PC-3 (cell line): ENCODE measurements at regions not wholly inside any gene's neighbourhood (a gene's known extent, or its start where the extent isn't known, plus 50 kb on each side); places are given as distances from the start of the nearest gene placed in this dataset.
"Not testable (repeated sequence)": the region's sequence is repeated elsewhere in the genome, so short reads cannot be mapped to it uniquely, and the experiment has no call there.

Experiments
- ATAC-seq: fragments of 200-7000 bp; cut with Tn5 transposase; 2 replicates; pipeline ENCODE4 v1.9.1; 2020; ENCODE audit warnings: mild to moderate bottlenecking, moderate library complexity
- BruUV-seq: library from RNA; stranded (reverse); fragments of 400-500 nt; replicated peaks from 2 replicates; lab custom pipeline; 2021; lab: Mats Ljungman, UMichigan
- CTCF ChIA-PET: fragments of 300-600 bp; sonication (Branson Sonifier 250); formaldehyde crosslinking; loops from one replicate; lab custom pipeline; 2022; ENCODE audit warnings: antibody characterized with exemption; lab: Charles Lee
- POLR2A ChIA-PET: fragments of 300-600 bp; sonication (Branson Sonifier 250); formaldehyde crosslinking; loops from one replicate; lab custom pipeline; 2022; ENCODE audit warnings: antibody characterized with exemption; ENCODE audit not compliant: unreplicated experiment; lab: Charles Lee
- DNase-seq: peaks from one replicate; pipeline ENCODE4 v3.0.0-alpha.2; 2015
- H2AFZ ChIP-seq: fragments of 300-600 bp; sonication (generic); 2 replicates; pipeline ENCODE4 v1.6.0; 2016; ENCODE audit warnings: antibody characterized with exemption, low read length
- H3F3A ChIP-seq: fragments of 300-600 bp; sonication (generic); one replicate; pipeline ENCODE4 v1.6.0; 2017; ENCODE audit warnings: antibody characterized with exemption, low read length, control low read depth, mild to moderate bottlenecking; ENCODE audit not compliant: unreplicated experiment
- H3K27ac ChIP-seq: fragments of 300-600 bp; sonication (generic); 2 replicates; pipeline ENCODE4 v1.5.1; 2016; ENCODE audit warnings: mild to moderate bottlenecking, low read length
- H3K27me3 ChIP-seq: fragments of 300-600 bp; sonication (generic); 2 replicates; pipeline ENCODE4 v1.6.1; 2016; ENCODE audit warnings: low read length, mixed read lengths
- H3K36me3 ChIP-seq: fragments of 300-600 bp; sonication (generic); 2 replicates; pipeline ENCODE4 v1.6.1; 2016; ENCODE audit warnings: low read depth, mixed run types, low read length, mixed read lengths
- H3K4me1 ChIP-seq: fragments of 300-600 bp; sonication (generic); 2 replicates; pipeline ENCODE4 v1.5.1; 2016; ENCODE audit warnings: low read length; ENCODE audit not compliant: insufficient read depth
- H3K4me2 ChIP-seq: fragments of 300-600 bp; sonication (generic); 2 replicates; pipeline ENCODE4 v1.6.0; 2016; ENCODE audit warnings: low read length
- H3K4me3 ChIP-seq: fragments of 300-600 bp; sonication (generic); 2 replicates; pipeline ENCODE4 v1.5.1; 2016; ENCODE audit warnings: mild to moderate bottlenecking, low read length, mixed read lengths
- H3K79me2 ChIP-seq: fragments of 300-600 bp; sonication (generic); 2 replicates; pipeline ENCODE4 v1.6.1; 2017; ENCODE audit warnings: low read length, mixed read lengths
- H3K9ac ChIP-seq: fragments of 300-600 bp; sonication (generic); 2 replicates; pipeline ENCODE4 v1.6.0; 2016; ENCODE audit warnings: mild to moderate bottlenecking, low read length
- H3K9me2 ChIP-seq: fragments of 300-600 bp; sonication (generic); replicated peaks from 2 replicates; pipeline ENCODE4 v1.6.1; 2016; ENCODE audit warnings: mixed run types, low read length, mixed read lengths
- H3K9me3 ChIP-seq: fragments of 300-600 bp; sonication (generic); 2 replicates; pipeline ENCODE4 v1.6.1; 2016; ENCODE audit warnings: low read length, mixed read lengths
- H4K20me1 ChIP-seq: fragments of 300-600 bp; sonication (generic); 2 replicates; pipeline ENCODE4 v1.6.1; 2016; ENCODE audit warnings: low read length, mixed read lengths
- EZH2 ChIP-seq: fragments of 300-600 bp; sonication (generic); IDR thresholded peaks from one replicate; pipeline ENCODE4 v1.6.1; 2017; ENCODE audit warnings: antibody characterized with exemption, mild to moderate bottlenecking, low read length; ENCODE audit not compliant: unreplicated experiment
- EZH2phosphoT487 ChIP-seq: fragments of 300-600 bp; sonication (generic); IDR thresholded peaks from 2 replicates; pipeline ENCODE4 v1.6.1; 2018; ENCODE audit warnings: mild to moderate bottlenecking, antibody characterized with exemption, low read length, borderline replicate concordance
- intact Hi-C: fragments of 100-400 bp; cut with micrococcal nuclease; formaldehyde crosslinking; loops from 2 replicates; pipeline ENCODE4 v1.9.0; 2023
- TF ChIP-seq, protein P1 (sequence below): fragments of 300-600 bp; sonication (generic); conservative IDR thresholded peaks from 2 replicates; pipeline ENCODE4 v1.5.1; 2017; ENCODE audit warnings: antibody characterized with exemption, low read depth, mild to moderate bottlenecking, low read length

GRCh38 chr7:142646386-142647140 lies 102.7 kb upstream of the PRSS1 start:
- Histone ChIP-seq H3K4me2 (no peak overlapping the region), H3K36me3 (no peaks in the 10 kb centered on the region), H3K9me2 (no peaks in the 10 kb centered on the region), H3K4me3 (no peak overlapping the region), H3K4me1 (no peaks in the 10 kb centered on the region), H4K20me1 (no peaks in the 10 kb centered on the region), H3K9ac (no peak overlapping the region), H2AFZ (no peak overlapping the region), H3K27me3 (peaks cover 97% of the 10 kb centered on the region), H3K9me3 (no peaks in the 10 kb centered on the region), H3F3A (no peaks in the 10 kb centered on the region), H3K27ac (no peak overlapping the region), H3K79me2 (no peaks in the 10 kb centered on the region)
- no peak for DNase-seq
- CTCF ChIA-PET = no interaction called here
- POLR2A ChIA-PET = no interaction called here
- peak; percentile 38 for ATAC-seq
- TF ChIP-seq, protein P1, sequence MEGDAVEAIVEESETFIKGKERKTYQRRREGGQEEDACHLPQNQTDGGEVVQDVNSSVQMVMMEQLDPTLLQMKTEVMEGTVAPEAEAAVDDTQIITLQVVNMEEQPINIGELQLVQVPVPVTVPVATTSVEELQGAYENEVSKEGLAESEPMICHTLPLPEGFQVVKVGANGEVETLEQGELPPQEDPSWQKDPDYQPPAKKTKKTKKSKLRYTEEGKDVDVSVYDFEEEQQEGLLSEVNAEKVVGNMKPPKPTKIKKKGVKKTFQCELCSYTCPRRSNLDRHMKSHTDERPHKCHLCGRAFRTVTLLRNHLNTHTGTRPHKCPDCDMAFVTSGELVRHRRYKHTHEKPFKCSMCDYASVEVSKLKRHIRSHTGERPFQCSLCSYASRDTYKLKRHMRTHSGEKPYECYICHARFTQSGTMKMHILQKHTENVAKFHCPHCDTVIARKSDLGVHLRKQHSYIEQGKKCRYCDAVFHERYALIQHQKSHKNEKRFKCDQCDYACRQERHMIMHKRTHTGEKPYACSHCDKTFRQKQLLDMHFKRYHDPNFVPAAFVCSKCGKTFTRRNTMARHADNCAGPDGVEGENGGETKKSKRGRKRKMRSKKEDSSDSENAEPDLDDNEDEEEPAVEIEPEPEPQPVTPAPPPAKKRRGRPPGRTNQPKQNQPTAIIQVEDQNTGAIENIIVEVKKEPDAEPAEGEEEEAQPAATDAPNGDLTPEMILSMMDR = no peak
- TF ChIP-seq EZH2 (no peak), EZH2phosphoT487 (no peak)
- intact Hi-C loops = no loop called here
- no TSS peak for BruUV-seq

DNA sequence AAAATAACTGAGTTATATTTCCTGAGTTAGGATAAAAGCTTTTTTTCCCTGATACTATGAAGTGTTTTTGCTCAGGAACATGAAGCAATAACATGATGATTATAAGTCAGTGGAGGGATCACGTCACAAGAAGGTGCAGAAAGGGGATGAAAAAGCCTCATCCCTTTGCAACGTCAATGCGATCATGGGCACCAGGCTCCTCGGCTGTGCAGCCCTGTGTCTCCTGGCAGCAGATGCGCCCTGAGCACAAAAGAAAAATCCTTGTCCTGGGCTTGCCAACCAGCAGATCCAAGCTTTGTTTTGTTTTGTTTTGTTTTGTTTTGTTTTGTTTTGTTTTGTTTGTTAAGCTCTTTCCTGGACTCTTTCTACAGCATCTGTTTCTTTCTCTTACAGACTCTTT lies 103.5 kb upstream of the PRSS1 start:
- ATAC-seq (no peak), DNase-seq (no peak)
- H3K9me3 ChIP-seq = no peaks in the 10 kb centered on the region
- H4K20me1 ChIP-seq = no peaks in the 10 kb centered on the region
- ChIA-PET CTCF (no interaction called here), POLR2A (no interaction called here)
- H3K4me2 ChIP-seq = 0 out of 2 replicates have a peak overlapping the region, but pooled peaks have one; percentile 13
- peaks cover 97% of the 10 kb centered on the region for H3K27me3 ChIP-seq
- no peaks in the 10 kb centered on the region for H3K9me2 ChIP-seq
- intact Hi-C loops = no loop called here
- TF ChIP-seq, protein P1 = no peak
- TF ChIP-seq EZH2phosphoT487 (no peak), EZH2 (peak; percentile 33)
- no peak overlapping the region for H2AFZ ChIP-seq
- H3K9ac ChIP-seq = no peak overlapping the region
- H3K4me3 ChIP-seq = no peak overlapping the region
- no TSS peak for BruUV-seq
- H3K27ac ChIP-seq = no peak overlapping the region
- no peaks in the 10 kb centered on the region for H3K4me1 ChIP-seq
- H3K36me3 ChIP-seq = no peaks in the 10 kb centered on the region
- H3F3A ChIP-seq = no peaks in the 10 kb centered on the region
- no peaks in the 10 kb centered on the region for H3K79me2 ChIP-seq

DNA sequence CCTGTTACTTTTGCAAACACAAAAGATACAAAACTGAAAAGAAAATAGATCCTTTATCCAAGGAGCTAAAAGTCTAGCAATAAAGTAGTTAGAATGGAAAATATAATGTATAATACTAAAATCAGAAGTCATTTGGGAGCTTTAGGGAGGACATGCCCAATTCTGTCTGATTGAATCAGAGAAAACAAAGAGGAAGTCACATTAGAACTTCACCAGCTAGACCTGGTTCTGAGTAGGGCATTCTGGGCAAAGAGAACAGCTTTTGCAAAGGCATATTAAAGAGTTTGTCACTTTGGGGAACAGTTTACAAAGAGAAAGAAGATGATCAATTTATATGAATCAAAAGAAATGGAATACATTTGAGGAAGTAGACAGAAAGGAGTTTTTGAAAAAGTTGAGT lies 107.0 kb upstream of the PRSS1 start:
- POLR2A ChIA-PET = no interaction called here
- no peaks in the 10 kb centered on the region for H3K36me3 ChIP-seq
- no peak overlapping the region for H3K4me2 ChIP-seq
- no peaks in the 10 kb centered on the region for H3K4me1 ChIP-seq
- CTCF ChIA-PET = no interaction called here
- no peaks in the 10 kb centered on the region for H3F3A ChIP-seq
- H3K9me2 ChIP-seq = no peaks in the 10 kb centered on the region
- BruUV-seq = no TSS peak
- H4K20me1 ChIP-seq = no peaks in the 10 kb centered on the region
- H3K9ac ChIP-seq = no peak overlapping the region
- intact Hi-C loops = no loop called here
- peaks cover 90% of the 10 kb centered on the region for H3K27me3 ChIP-seq
- TF ChIP-seq, protein P1 = no peak
- TF ChIP-seq EZH2phosphoT487 = no peak
- TF ChIP-seq EZH2 = no peak
- H3K27ac ChIP-seq = no peak overlapping the region
- H3K79me2 ChIP-seq = no peaks in the 10 kb centered on the region
- no peak for DNase-seq
- H3K9me3 ChIP-seq = no peaks in the 10 kb centered on the region
- no peak overlapping the region for H2AFZ ChIP-seq
- H3K4me3 ChIP-seq = no peak overlapping the region
- no peak for ATAC-seq

GRCh38 chr7:142641252-142641651 lies 108.0 kb upstream of the PRSS1 start:
- H3K9ac ChIP-seq, H3K9me3 ChIP-seq, H3K9me2 ChIP-seq, H3K36me3 ChIP-seq, BruUV-seq, H4K20me1 ChIP-seq, H3K4me1 ChIP-seq, H2AFZ ChIP-seq, CTCF ChIA-PET, POLR2A ChIA-PET, ATAC-seq, H3K27ac ChIP-seq, intact Hi-C loops, H3F3A ChIP-seq, H3K4me2 ChIP-seq, H3K4me3 ChIP-seq, DNase-seq, H3K79me2 ChIP-seq: not testable (repeated sequence)
- H3K27me3 ChIP-seq = peaks cover 85% of the 10 kb centered on the region
